GM12864 (cell line): ENCODE measurements at regions not wholly inside any gene's neighbourhood (a gene's known extent, or its start where the extent isn't known, plus 50 kb on each side); places are given as distances from the start of the nearest gene placed in this dataset.
"Not testable (repeated sequence)": the region's sequence is repeated elsewhere in the genome, so short reads cannot be mapped to it uniquely, and the experiment has no call there.

Source experiments
- DNase-seq: peaks from one replicate; pipeline ENCODE4 v3.0.0-alpha.2; 2011; ENCODE audit warnings: low read depth
- H3K4me3 ChIP-seq: 2 replicates; pipeline ENCODE4 v1.5.1; 2011; ENCODE audit warnings: mild to moderate bottlenecking, low read depth, low read length, control low read depth
- TF ChIP-seq, protein P1 (sequence below): IDR thresholded peaks from 2 replicates; pipeline ENCODE4 v1.5.1; 2011; ENCODE audit warnings: low read depth, mild to moderate bottlenecking, moderate library complexity, low read length, control low read depth, inconsistent platforms; ENCODE audit errors: missing control alignments

DNA sequence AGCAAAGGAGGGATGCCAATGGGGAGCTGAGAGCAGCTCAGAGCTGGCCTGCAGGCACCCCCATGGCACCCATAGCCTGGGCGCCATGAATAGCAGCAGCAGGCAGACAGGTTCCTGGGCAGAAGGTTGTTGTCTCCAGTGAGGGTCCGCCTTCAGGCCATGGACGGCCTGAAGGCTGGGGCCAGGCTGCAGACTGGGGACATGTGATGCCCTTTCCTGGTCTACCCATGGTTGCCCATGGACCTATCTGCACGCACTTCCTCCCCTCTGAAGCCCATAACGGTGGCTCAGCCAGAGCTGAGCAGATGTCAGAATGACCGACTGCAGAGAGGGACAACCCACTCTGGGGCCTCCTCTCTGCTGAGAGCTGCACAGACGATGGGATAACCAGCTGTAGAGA is 256.8 kb downstream of the PLOD2 start:
- TF ChIP-seq, protein P1, sequence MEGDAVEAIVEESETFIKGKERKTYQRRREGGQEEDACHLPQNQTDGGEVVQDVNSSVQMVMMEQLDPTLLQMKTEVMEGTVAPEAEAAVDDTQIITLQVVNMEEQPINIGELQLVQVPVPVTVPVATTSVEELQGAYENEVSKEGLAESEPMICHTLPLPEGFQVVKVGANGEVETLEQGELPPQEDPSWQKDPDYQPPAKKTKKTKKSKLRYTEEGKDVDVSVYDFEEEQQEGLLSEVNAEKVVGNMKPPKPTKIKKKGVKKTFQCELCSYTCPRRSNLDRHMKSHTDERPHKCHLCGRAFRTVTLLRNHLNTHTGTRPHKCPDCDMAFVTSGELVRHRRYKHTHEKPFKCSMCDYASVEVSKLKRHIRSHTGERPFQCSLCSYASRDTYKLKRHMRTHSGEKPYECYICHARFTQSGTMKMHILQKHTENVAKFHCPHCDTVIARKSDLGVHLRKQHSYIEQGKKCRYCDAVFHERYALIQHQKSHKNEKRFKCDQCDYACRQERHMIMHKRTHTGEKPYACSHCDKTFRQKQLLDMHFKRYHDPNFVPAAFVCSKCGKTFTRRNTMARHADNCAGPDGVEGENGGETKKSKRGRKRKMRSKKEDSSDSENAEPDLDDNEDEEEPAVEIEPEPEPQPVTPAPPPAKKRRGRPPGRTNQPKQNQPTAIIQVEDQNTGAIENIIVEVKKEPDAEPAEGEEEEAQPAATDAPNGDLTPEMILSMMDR = no peak
- H3K4me3 ChIP-seq = no peak overlapping the region
- no peak for DNase-seq

DNA sequence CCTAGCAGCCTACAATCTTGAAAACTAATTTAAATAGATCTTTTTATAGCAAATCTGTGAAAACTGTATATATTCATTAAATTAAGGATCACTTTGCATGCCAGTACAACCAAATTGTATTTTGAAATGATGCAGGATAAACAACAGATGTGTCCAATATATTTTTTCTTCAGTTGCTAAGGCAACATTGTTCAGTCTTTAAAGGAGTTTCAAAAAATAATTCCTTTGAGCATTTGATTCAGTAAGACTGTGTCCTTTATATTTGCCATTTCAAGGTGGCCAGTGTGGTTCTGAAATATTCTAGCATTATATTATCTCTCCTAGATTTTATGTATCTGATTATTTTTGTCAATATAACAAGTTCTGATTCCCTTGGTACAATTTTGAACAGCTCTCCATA is 254.7 kb downstream of the PLOD2 start:
- TF ChIP-seq, protein P1 = no peak
- DNase-seq = no peak
- no peak overlapping the region for H3K4me3 ChIP-seq

DNA sequence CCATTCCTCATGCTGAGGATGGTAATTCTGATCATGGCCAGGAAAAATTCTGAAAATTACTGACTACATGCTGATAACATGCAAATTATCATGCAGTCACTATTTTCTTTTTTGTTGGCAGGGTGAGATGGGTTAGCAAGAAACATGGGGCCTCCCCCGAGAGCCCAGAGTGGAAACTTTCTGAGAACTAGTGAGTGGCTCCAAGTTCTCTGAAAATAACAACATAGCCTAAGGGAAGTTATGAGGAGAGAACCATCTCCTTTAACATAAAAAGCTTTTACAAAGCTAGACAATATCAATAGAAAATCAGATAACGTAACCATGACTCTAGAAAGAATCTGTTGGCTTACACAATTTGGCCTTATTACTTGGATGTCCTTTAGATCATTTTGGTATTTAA is 254.2 kb downstream of the PLOD2 start:
- DNase-seq = no peak
- no peak overlapping the region for H3K4me3 ChIP-seq
- TF ChIP-seq, protein P1 = no peak

DNA sequence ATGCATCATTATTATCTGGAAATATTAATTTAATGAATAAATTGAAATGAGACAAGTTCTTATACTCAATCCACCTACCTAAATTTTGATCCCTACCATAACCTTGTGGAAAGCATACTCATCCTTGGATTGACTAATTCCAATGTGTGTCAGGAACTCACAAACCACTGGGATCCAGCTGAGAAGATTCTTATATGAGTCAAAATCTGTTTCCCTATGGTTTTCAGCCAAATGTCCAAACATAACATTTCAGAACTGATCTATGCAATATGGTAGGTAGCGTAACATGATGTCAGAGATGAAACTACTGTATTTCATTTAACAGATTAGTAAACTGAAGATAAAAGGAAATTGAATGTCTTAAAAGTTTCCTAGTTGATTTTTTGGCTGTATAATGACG is 250.0 kb downstream of the PLOD2 start:
- H3K4me3 ChIP-seq = no peak overlapping the region
- DNase-seq = no peak
- TF ChIP-seq, protein P1 = no peak

DNA sequence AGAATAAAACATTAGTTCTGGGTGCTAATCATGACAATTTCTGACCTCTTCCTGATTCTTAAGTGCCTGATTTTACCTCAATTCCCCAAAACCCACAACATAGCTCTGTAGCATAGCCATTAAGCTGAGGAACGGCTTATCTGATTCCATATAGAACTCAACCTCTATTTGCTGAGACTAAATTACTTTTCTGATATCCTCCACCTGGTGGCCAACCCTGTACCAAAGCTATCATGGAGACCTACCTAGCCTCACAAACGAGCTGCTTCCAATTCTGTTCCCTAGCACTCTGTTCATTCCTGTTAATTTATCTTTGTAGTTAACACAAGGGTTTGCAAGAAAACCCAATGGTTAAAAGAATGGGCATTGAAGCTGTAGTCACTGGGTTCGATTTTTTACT is 245.2 kb downstream of the PLOD2 start:
- no peak for DNase-seq
- H3K4me3 ChIP-seq = no peak overlapping the region
- TF ChIP-seq, protein P1 = no peak

DNA sequence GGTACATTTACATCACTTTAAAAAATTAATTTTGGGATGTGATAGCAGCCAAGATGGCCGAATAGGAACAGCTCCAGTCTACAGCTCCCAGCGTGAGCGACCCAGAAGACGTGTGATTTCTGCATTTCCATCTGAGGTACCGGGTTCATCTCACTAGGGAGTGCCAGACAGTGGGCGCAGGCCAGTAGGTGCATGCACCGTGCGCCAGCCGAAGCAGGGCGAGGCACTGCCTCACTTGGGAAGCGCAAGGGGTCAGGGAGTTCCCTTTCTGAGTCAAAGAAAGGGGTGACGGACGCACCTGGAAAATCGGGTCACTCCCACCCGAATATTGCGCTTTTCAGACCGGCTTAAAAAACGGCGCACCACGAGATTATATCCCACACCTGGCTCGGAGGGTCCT is 233.2 kb downstream of the PLOD2 start:
- not testable (repeated sequence) for DNase-seq, H3K4me3 ChIP-seq

DNA sequence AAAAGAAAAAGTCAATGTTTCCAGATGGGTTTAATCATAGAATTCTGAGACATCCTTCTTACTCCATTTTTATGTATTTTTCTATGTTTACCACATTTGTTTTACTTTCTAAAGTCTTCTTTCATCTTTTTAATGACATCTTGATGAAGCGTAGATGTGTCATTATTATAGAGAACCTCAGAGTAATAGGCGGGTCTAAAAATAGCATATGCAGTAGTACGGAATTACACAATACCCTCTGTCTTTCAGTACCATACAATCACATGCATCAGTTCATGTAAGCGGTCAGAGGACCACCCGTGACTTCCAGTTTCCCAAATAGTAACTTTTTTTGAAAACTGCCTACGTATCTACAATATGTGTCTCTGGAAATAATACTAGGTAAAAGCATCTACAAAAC is 224.0 kb downstream of the PLOD2 start:
- no peak for DNase-seq
- TF ChIP-seq, protein P1 = no peak
- no peak overlapping the region for H3K4me3 ChIP-seq

DNA sequence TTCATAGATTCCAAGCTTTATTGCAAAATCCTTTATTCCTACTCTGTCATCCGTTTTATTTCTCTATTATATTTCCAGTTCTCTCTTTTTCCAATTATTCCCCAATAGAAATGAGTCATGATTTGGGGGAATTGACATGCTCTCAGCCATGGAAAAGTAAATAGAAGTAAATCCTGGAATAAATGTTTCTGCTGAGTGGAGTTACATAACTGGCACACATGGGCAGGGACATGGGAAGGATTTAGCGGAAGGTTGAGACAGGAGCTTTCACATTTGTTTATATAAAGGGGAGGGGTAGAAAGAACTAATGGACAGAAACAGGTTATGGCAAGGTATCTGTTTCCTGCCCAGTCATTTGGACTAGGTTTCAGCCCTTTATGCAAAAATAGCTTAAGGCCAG is 221.6 kb downstream of the PLOD2 start:
- H3K4me3 ChIP-seq = no peak overlapping the region
- TF ChIP-seq, protein P1 = no peak

More for the DNA sequence above, 221.6 kb downstream of the PLOD2 start:
- DNase-seq = no peak
